SU-DHL-6 (cell line): ENCODE measurements at regions not wholly inside any gene's neighbourhood (a gene's known extent, or its start where the extent isn't known, plus 50 kb on each side); places are given as distances from the start of the nearest gene placed in this dataset.

Experiments
- H2AFZ ChIP-seq: fragments of 200-600 bp; sonication (generic); 2 replicates; pipeline ENCODE4 v1.6.1; 2014; ENCODE audit warnings: low read depth, mild to moderate bottlenecking, moderate library complexity, mixed read lengths, antibody characterized with exemption, low read length; ENCODE audit not compliant: severe bottlenecking
- H3F3A ChIP-seq: fragments of 200-600 bp; shearing (Covaris generic); 2 replicates; pipeline ENCODE4 v1.6.0; 2016; ENCODE audit warnings: antibody characterized with exemption, mild to moderate bottlenecking; ENCODE audit not compliant: insufficient read depth
- H3K27ac ChIP-seq: fragments of 200-600 bp; sonication (generic); 2 replicates; pipeline ENCODE4 v1.5.1; 2016; ENCODE audit warnings: low read depth, mild to moderate bottlenecking, low read length, moderate library complexity, mixed read lengths
- H3K27me3 ChIP-seq: fragments of 200-600 bp; sonication (generic), shearing (Covaris generic); 2 replicates; pipeline ENCODE4 v1.6.0; 2014; ENCODE audit warnings: mild to moderate bottlenecking, low read length
- H3K36me3 ChIP-seq: fragments of 200-600 bp; sonication (generic); 2 replicates; pipeline ENCODE4 v1.6.1; 2014; ENCODE audit warnings: mild to moderate bottlenecking, low read length, mixed read lengths
- H3K4me2 ChIP-seq: fragments of 300-600, 200-600 bp; shearing (Covaris generic), sonication (generic); 2 replicates; pipeline ENCODE4 v1.6.0; 2014; ENCODE audit warnings: low read length, low read depth, mild to moderate bottlenecking; ENCODE audit not compliant: poor library complexity, severe bottlenecking
- H3K4me3 ChIP-seq: fragments of 200-600 bp; sonication (generic); 2 replicates; pipeline ENCODE4 v1.5.1; 2014; ENCODE audit warnings: antibody characterized with exemption, low read length, mild to moderate bottlenecking, mixed read lengths; ENCODE audit not compliant: insufficient read depth, poor library complexity, severe bottlenecking
- H3K79me2 ChIP-seq: fragments of 200-600 bp; sonication (generic); 2 replicates; pipeline ENCODE4 v1.6.1; 2014; ENCODE audit warnings: mild to moderate bottlenecking, low read length, moderate library complexity; ENCODE audit not compliant: insufficient read depth
- H3K9ac ChIP-seq: fragments of 200-600 bp; sonication (generic); 2 replicates; pipeline ENCODE4 v1.7.0; 2014; ENCODE audit warnings: mild to moderate bottlenecking, low read length
- H3K9me2 ChIP-seq: fragments of 200-600 bp; sonication (generic); replicated peaks from 2 replicates; pipeline ENCODE4 v1.6.1; 2014; ENCODE audit warnings: low read length; ENCODE audit not compliant: insufficient read depth
- H3K9me3 ChIP-seq: fragments of 200-600 bp; sonication (generic); 2 replicates; pipeline ENCODE4 v1.6.1; 2014; ENCODE audit warnings: low read length, mixed read lengths; ENCODE audit not compliant: insufficient read depth
- H4K20me1 ChIP-seq: fragments of 200-600 bp; sonication (generic); 2 replicates; pipeline ENCODE4 v1.6.1; 2014; ENCODE audit warnings: low read depth, mild to moderate bottlenecking, antibody characterized with exemption, low read length, moderate library complexity, mixed read lengths
- EZH2phosphoT487 ChIP-seq: fragments of 200-600 bp; sonication (generic), shearing (Covaris generic); conservative IDR thresholded peaks from 2 replicates; pipeline ENCODE4 v1.6.1; 2018; ENCODE audit warnings: mild to moderate bottlenecking, antibody characterized with exemption, low read length, moderate library complexity, mixed read lengths
- TF ChIP-seq, protein P1 (sequence below): fragments of 200-600 bp; sonication (generic); IDR thresholded peaks from one replicate; pipeline ENCODE4 v1.5.1; 2017; ENCODE audit warnings: antibody characterized with exemption, mild to moderate bottlenecking, low read length, moderate library complexity; ENCODE audit not compliant: insufficient read depth, poor library complexity, severe bottlenecking

DNA sequence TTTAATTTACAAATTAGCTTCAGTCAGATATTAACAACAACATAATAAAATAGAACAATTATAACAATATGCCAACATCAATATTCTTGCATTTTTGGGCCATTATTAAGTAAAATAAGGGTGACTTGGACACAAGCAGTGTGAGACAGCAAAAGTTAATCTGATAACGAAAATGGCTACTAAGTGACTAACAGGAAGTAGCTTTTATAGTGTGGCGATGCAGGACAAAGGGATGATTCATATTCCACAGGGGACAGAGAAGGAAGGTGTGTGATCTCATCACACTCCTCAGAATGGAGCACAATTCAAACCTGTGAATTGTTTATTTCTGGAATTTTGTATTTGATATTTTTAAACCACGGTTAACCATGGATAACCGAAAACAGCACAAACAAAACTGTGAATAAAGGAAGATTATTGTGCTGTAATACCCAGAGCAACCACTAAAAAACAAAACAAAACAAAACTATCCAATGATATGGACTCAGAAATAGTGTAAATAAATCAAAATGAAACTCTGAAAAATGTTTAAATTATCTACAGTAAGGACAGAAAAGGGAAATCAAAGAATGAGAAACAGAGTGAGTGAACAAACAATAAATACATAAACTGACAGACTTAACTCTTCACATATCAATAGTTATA, 66.9 kb upstream of the TFEC start:
- H3K4me2 ChIP-seq: peak overlapping the region; percentile 17
- no peaks in the 10 kb centered on the region for H3F3A ChIP-seq

DNA sequence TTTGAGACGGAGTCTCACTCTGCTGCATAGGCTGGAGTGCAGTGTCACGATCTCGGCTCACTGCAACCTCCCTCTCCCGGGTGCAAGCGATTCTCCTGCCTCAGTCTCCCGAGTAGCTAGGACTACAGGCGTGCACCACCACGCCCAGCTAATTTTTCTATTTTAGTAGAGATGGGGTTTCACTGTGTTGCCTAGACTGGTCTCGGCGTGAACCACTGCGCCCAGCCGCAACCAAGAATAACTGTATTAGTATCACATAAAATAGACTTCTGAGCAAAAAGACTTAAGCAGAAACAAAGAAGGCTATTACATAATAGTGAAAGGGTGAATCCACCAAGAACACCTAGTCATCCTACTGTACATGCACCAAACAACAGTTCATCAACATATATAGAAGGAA, 67.6 kb upstream of the TFEC start:
- H2AFZ ChIP-seq: no peak overlapping the region
- no peak overlapping the region for H3K4me2 ChIP-seq
- H3K9ac ChIP-seq: no peak overlapping the region
- no peaks in the 10 kb centered on the region for H3K9me3 ChIP-seq
- no peak overlapping the region for H3K27ac ChIP-seq
- H3K27me3 ChIP-seq: no peaks in the 10 kb centered on the region
- no peaks in the 10 kb centered on the region for H3F3A ChIP-seq
- H3K36me3 ChIP-seq: no peaks in the 10 kb centered on the region
- no peaks in the 10 kb centered on the region for H4K20me1 ChIP-seq
- TF ChIP-seq EZH2phosphoT487: no peak
- TF ChIP-seq, protein P1, sequence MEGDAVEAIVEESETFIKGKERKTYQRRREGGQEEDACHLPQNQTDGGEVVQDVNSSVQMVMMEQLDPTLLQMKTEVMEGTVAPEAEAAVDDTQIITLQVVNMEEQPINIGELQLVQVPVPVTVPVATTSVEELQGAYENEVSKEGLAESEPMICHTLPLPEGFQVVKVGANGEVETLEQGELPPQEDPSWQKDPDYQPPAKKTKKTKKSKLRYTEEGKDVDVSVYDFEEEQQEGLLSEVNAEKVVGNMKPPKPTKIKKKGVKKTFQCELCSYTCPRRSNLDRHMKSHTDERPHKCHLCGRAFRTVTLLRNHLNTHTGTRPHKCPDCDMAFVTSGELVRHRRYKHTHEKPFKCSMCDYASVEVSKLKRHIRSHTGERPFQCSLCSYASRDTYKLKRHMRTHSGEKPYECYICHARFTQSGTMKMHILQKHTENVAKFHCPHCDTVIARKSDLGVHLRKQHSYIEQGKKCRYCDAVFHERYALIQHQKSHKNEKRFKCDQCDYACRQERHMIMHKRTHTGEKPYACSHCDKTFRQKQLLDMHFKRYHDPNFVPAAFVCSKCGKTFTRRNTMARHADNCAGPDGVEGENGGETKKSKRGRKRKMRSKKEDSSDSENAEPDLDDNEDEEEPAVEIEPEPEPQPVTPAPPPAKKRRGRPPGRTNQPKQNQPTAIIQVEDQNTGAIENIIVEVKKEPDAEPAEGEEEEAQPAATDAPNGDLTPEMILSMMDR: no peak
- H3K79me2 ChIP-seq: no peaks in the 10 kb centered on the region
- H3K4me3 ChIP-seq: no peak overlapping the region
- H3K9me2 ChIP-seq: no peaks in the 10 kb centered on the region

More for the DNA sequence above, 66.9 kb upstream of the TFEC start:
- Histone ChIP-seq H3K9ac (no peak overlapping the region), H3K27me3 (no peaks in the 10 kb centered on the region), H2AFZ (peak overlapping the region; percentile 33), H3K9me3 (no peaks in the 10 kb centered on the region), H3K4me3 (no peak overlapping the region), H3K79me2 (no peaks in the 10 kb centered on the region), H4K20me1 (no peaks in the 10 kb centered on the region), H3K27ac (no peak overlapping the region), H3K36me3 (no peaks in the 10 kb centered on the region), H3K9me2 (no peaks in the 10 kb centered on the region)
- no peak for TF ChIP-seq EZH2phosphoT487
- TF ChIP-seq, protein P1: no peak

DNA sequence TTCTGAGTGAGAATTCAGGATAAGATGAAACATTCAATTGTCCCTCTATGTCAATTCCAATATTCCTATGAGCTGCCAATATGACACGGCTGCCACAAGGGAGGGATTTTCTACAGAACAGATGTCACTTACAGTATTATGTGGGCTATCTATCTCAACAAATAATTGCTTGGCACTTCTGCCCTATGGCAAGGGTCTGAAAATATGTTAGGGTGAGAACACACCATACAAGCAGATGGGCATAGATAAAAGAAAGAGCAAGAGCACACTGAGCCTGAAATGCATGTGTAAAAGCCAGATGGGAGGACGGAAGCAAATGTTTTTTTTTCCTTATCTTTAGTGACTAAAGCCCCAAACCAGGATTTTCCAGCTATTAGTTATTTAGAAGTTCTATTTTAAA, 70.1 kb upstream of the TFEC start:
- H3K4me3 ChIP-seq: no peak overlapping the region
- no peak overlapping the region for H2AFZ ChIP-seq
- no peaks in the 10 kb centered on the region for H3K9me3 ChIP-seq
- no peaks in the 10 kb centered on the region for H3K27me3 ChIP-seq
- H3K79me2 ChIP-seq: no peaks in the 10 kb centered on the region
- no peak overlapping the region for H3K9ac ChIP-seq
- no peaks in the 10 kb centered on the region for H4K20me1 ChIP-seq
- no peaks in the 10 kb centered on the region for H3K36me3 ChIP-seq
- no peaks in the 10 kb centered on the region for H3K9me2 ChIP-seq
- H3F3A ChIP-seq: no peaks in the 10 kb centered on the region
- H3K4me2 ChIP-seq: no peak overlapping the region
- no peak overlapping the region for H3K27ac ChIP-seq
- no peak for TF ChIP-seq EZH2phosphoT487
- TF ChIP-seq, protein P1: no peak
